Erythroblast (primary cell): ENCODE measurements at regions not wholly inside any gene's neighbourhood (a gene's known extent, or its start where the extent isn't known, plus 50 kb on each side); places are given as distances from the start of the nearest gene placed in this dataset.

ENCODE experiments used
- GATA1 ChIP-seq: IDR thresholded peaks from 2 replicates; pipeline ENCODE4 v1.6.1; 2011; ENCODE audit warnings: low read depth, mild to moderate bottlenecking, control low read depth, low read length, moderate library complexity
- POLR2A ChIP-seq: IDR thresholded peaks from 2 replicates; pipeline ENCODE4 v1.6.1; 2011; ENCODE audit warnings: mild to moderate bottlenecking, low read length

DNA sequence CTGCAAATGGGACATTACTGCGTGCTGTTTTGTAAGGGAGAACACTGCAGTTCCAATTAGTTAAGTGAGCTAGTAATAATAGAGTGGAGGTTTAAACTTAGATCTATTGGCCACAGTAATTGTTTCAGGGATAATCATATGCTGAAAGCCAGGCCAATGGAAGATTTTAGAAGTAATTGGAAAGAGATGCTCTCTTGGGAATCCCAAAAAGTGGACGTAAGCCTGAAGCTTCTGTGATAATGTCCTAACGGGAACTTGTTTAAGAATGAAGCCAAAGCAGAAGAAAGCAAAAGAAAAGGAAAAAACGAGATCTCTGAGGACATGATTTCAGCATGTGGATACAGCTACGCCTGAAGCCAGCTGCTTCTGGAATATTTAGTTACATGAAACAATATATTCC is 594.6 kb downstream of the SLC4A3 start:
- TF ChIP-seq POLR2A: no peak
- no peak for TF ChIP-seq GATA1
